Mesendoderm (in vitro differentiated cells): ENCODE measurements at regions not wholly inside any gene's neighbourhood (a gene's known extent, or its start where the extent isn't known, plus 50 kb on each side); places are given as distances from the start of the nearest gene placed in this dataset.

Experiments
- DNase-seq: peaks from one replicate; pipeline ENCODE4 v3.0.0; 2013
- H2AK5ac ChIP-seq: 2 replicates; pipeline ENCODE4 v1.6.1; 2013; ENCODE audit warnings: low read length, inconsistent platforms
- H2BK120ac ChIP-seq: 2 replicates; pipeline ENCODE4 v1.6.1; 2013; ENCODE audit warnings: low read depth, mild to moderate bottlenecking, low read length, moderate library complexity, mixed read lengths
- H2BK15ac ChIP-seq: replicated peaks from 2 replicates; pipeline ENCODE4 v1.6.1; 2013; ENCODE audit warnings: low read depth, mild to moderate bottlenecking, moderate library complexity
- H2BK5ac ChIP-seq: 2 replicates; pipeline ENCODE4 v1.6.1; 2013; ENCODE audit warnings: low read length, inconsistent platforms
- H3K18ac ChIP-seq: 2 replicates; pipeline ENCODE4 v1.6.1; 2013; ENCODE audit warnings: mild to moderate bottlenecking, low read length, mixed read lengths
- H3K23ac ChIP-seq: one replicate; pipeline ENCODE4 v1.6.1; 2013; ENCODE audit warnings: low read length
- H3K27ac ChIP-seq: 2 replicates; pipeline ENCODE4 v1.5.1; 2013; ENCODE audit warnings: low read depth, mild to moderate bottlenecking, inconsistent platforms, low read length, moderate library complexity
- H3K27me3 ChIP-seq: 2 replicates; pipeline ENCODE4 v1.6.1; 2013; ENCODE audit warnings: low read length, control low read depth, mild to moderate bottlenecking, inconsistent platforms; ENCODE audit not compliant: insufficient read depth, poor library complexity
- H3K36me3 ChIP-seq: 2 replicates; pipeline ENCODE4 v1.6.1; 2013; ENCODE audit warnings: low read length, inconsistent platforms; ENCODE audit not compliant: control insufficient read depth, insufficient read depth
- H3K4ac ChIP-seq: one replicate; pipeline ENCODE4 v1.6.1; 2013; ENCODE audit warnings: low read depth, mild to moderate bottlenecking, low read length, moderate library complexity
- H3K4me1 ChIP-seq: 2 replicates; pipeline ENCODE4 v1.6.1; 2013; ENCODE audit warnings: low read depth, low read length, inconsistent platforms; ENCODE audit not compliant: control insufficient read depth
- H3K4me2 ChIP-seq: 2 replicates; pipeline ENCODE4 v1.6.1; 2013; ENCODE audit warnings: low read length
- H3K4me3 ChIP-seq: 2 replicates; pipeline ENCODE4 v1.5.1; 2013; ENCODE audit warnings: mild to moderate bottlenecking, low read length
- H3K56ac ChIP-seq: one replicate; pipeline ENCODE4 v1.6.1; 2013; ENCODE audit warnings: low read length
- H3K79me1 ChIP-seq: 2 replicates; pipeline ENCODE4 v1.6.1; 2013; ENCODE audit warnings: low read length, inconsistent platforms
- H3K79me2 ChIP-seq: 2 replicates; pipeline ENCODE4 v1.6.1; 2013; ENCODE audit warnings: mild to moderate bottlenecking, low read length; ENCODE audit not compliant: control insufficient read depth, insufficient read depth
- H3K9ac ChIP-seq: 2 replicates; pipeline ENCODE4 v1.6.1; 2013; ENCODE audit warnings: low read length, inconsistent platforms
- H4K5ac ChIP-seq: one replicate; pipeline ENCODE4 v1.6.1; 2013; ENCODE audit warnings: low read length
- H4K8ac ChIP-seq: one replicate; pipeline ENCODE4 v1.6.1; 2013; ENCODE audit warnings: low read depth, mild to moderate bottlenecking, control low read depth, low read length, moderate library complexity
- WGBS: extraction: QIAGEN DNeasy Blood & Tissue Kit; methylation state at CpG from one replicate; pipeline ENCODE4 v1.1.7; 2013; ENCODE audit warnings: low lambda C conversion rate, missing lambda C conversion rate; ENCODE audit not compliant: insufficient coverage; ENCODE audit errors: extremely low coverage; 5-methylcytosine and 5-hydroxymethylcytosine counted together

GRCh38 chr16:55154956-55155355, 169.0 kb upstream of the IRX6 start:
- Histone ChIP-seq H3K4ac (no peak overlapping the region), H3K79me1 (no peaks in the 10 kb centered on the region), H3K56ac (no peak overlapping the region), H3K27me3 (no peaks in the 10 kb centered on the region), H2AK5ac (no peak overlapping the region), H2BK120ac (no peak overlapping the region), H3K4me1 (no peaks in the 10 kb centered on the region), H3K23ac (no peak overlapping the region), H4K8ac (no peak overlapping the region), H3K36me3 (no peaks in the 10 kb centered on the region), H3K4me2 (no peak overlapping the region), H3K27ac (no peak overlapping the region), H2BK15ac (no peak overlapping the region), H3K4me3 (no peak overlapping the region), H2BK5ac (no peak overlapping the region), H4K5ac (no peak overlapping the region), H3K18ac (no peak overlapping the region), H3K79me2 (no peaks in the 10 kb centered on the region), H3K9ac (no peak overlapping the region)
- DNase-seq: no peak

GRCh38 chr16:55155815-55156214, 168.2 kb upstream of the IRX6 start:
- Histone ChIP-seq H3K4me1 (no peaks in the 10 kb centered on the region), H2BK120ac (no peak overlapping the region), H3K27me3 (no peaks in the 10 kb centered on the region), H2BK5ac (no peak overlapping the region), H3K79me2 (no peaks in the 10 kb centered on the region), H4K5ac (no peak overlapping the region), H3K36me3 (no peaks in the 10 kb centered on the region), H3K4ac (no peak overlapping the region), H2BK15ac (no peak overlapping the region), H3K9ac (no peak overlapping the region), H3K23ac (no peak overlapping the region), H3K56ac (no peak overlapping the region), H4K8ac (no peak overlapping the region), H3K79me1 (no peaks in the 10 kb centered on the region), H3K4me2 (no peak overlapping the region), H3K27ac (no peak overlapping the region), H3K4me3 (no peak overlapping the region), H3K18ac (no peak overlapping the region), H2AK5ac (no peak overlapping the region)
- DNase-seq: peak; percentile 27
- WGBS: no CpG with 5 or more reads among the region's 9 CpGs

GRCh38 chr16:55169780-55170179, 154.2 kb upstream of the IRX6 start:
- H3K18ac ChIP-seq: no peak overlapping the region
- no peak overlapping the region for H3K27ac ChIP-seq
- H3K23ac ChIP-seq: no peak overlapping the region
- H3K56ac ChIP-seq: no peak overlapping the region
- peaks cover 4% of the 10 kb centered on the region for H3K4me1 ChIP-seq
- no peak overlapping the region for H2BK15ac ChIP-seq
- H3K79me2 ChIP-seq: no peaks in the 10 kb centered on the region
- no peak overlapping the region for H2BK5ac ChIP-seq
- H4K5ac ChIP-seq: no peak overlapping the region
- DNase-seq: no peak
- no peak overlapping the region for H2BK120ac ChIP-seq
- no peak overlapping the region for H2AK5ac ChIP-seq
- H3K9ac ChIP-seq: no peak overlapping the region
- H3K4ac ChIP-seq: no peak overlapping the region
- WGBS: no CpG with 5 or more reads among the region's 9 CpGs
- no peak overlapping the region for H3K4me3 ChIP-seq
- no peaks in the 10 kb centered on the region for H3K79me1 ChIP-seq
- no peaks in the 10 kb centered on the region for H3K36me3 ChIP-seq
- no peak overlapping the region for H4K8ac ChIP-seq
- no peak overlapping the region for H3K4me2 ChIP-seq
- H3K27me3 ChIP-seq: no peaks in the 10 kb centered on the region

GRCh38 chr16:55171241-55171640, 152.8 kb upstream of the IRX6 start:
- no peak overlapping the region for H3K56ac ChIP-seq
- H3K36me3 ChIP-seq: no peaks in the 10 kb centered on the region
- no peak overlapping the region for H4K8ac ChIP-seq
- H2AK5ac ChIP-seq: peak overlapping the region; percentile 11
- no peak overlapping the region for H3K18ac ChIP-seq
- H3K4me2 ChIP-seq: no peak overlapping the region
- no peaks in the 10 kb centered on the region for H3K79me1 ChIP-seq
- no peak overlapping the region for H3K27ac ChIP-seq
- H3K4ac ChIP-seq: no peak overlapping the region
- H3K79me2 ChIP-seq: no peaks in the 10 kb centered on the region
- no peak overlapping the region for H2BK120ac ChIP-seq
- H2BK15ac ChIP-seq: no peak overlapping the region
- H3K27me3 ChIP-seq: no peaks in the 10 kb centered on the region
- no peak overlapping the region for H3K23ac ChIP-seq
- no peak overlapping the region for H4K5ac ChIP-seq
- WGBS: no CpG with 5 or more reads among the region's 2 CpGs
- H2BK5ac ChIP-seq: no peak overlapping the region
- DNase-seq: peak; percentile 41
- no peak overlapping the region for H3K9ac ChIP-seq
- no peak overlapping the region for H3K4me3 ChIP-seq
- H3K4me1 ChIP-seq: peaks cover 4% of the 10 kb centered on the region

- Histone ChIP-seq H3K4ac (no peak overlapping the region), H3K9ac (no peak overlapping the region), H2BK120ac (no peak overlapping the region), H3K56ac (no peak overlapping the region), H3K36me3 (no peaks in the 10 kb centered on the region), H3K23ac (no peak overlapping the region), H4K8ac (no peak overlapping the region), H3K18ac (no peak overlapping the region), H2BK15ac (no peak overlapping the region), H2AK5ac (no peak overlapping the region), H3K4me1 (no peaks in the 10 kb centered on the region), H3K79me1 (no peaks in the 10 kb centered on the region), H4K5ac (no peak overlapping the region), H3K4me2 (no peak overlapping the region), H3K4me3 (no peak overlapping the region), H3K27me3 (no peaks in the 10 kb centered on the region), H2BK5ac (no peak overlapping the region), H3K79me2 (no peaks in the 10 kb centered on the region), H3K27ac (no peak overlapping the region)
- no peak for DNase-seq
- WGBS: no CpG with 5 or more reads among the region's 6 CpGs
These were observed 148.6 kb upstream of the IRX6 start for GRCh38 chr16:55175389-55175788.

GRCh38 chr16:55176901-55177300, 147.1 kb upstream of the IRX6 start:
- no peak for DNase-seq
- H2BK120ac ChIP-seq: no peak overlapping the region
- H3K4ac ChIP-seq: no peak overlapping the region
- no peak overlapping the region for H4K8ac ChIP-seq
- H2AK5ac ChIP-seq: no peak overlapping the region
- H3K79me2 ChIP-seq: no peaks in the 10 kb centered on the region
- H3K4me2 ChIP-seq: no peak overlapping the region
- no peak overlapping the region for H3K23ac ChIP-seq
- H3K79me1 ChIP-seq: no peaks in the 10 kb centered on the region
- no peaks in the 10 kb centered on the region for H3K4me1 ChIP-seq
- H3K27ac ChIP-seq: no peak overlapping the region
- H3K4me3 ChIP-seq: no peak overlapping the region
- H3K18ac ChIP-seq: no peak overlapping the region
- H3K36me3 ChIP-seq: no peaks in the 10 kb centered on the region
- no peak overlapping the region for H2BK5ac ChIP-seq
- no CpG with 5 or more reads among the region's 3 CpGs for WGBS
- no peak overlapping the region for H4K5ac ChIP-seq
- H2BK15ac ChIP-seq: no peak overlapping the region
- H3K56ac ChIP-seq: no peak overlapping the region
- H3K9ac ChIP-seq: no peak overlapping the region
- no peaks in the 10 kb centered on the region for H3K27me3 ChIP-seq
